CD1c-positive myeloid dendritic cell (primary cell): ENCODE measurements at regions not wholly inside any gene's neighbourhood (a gene's known extent, or its start where the extent isn't known, plus 50 kb on each side); places are given as distances from the start of the nearest gene placed in this dataset.
"Not testable (repeated sequence)": the region's sequence is repeated elsewhere in the genome, so short reads cannot be mapped to it uniquely, and the experiment has no call there.

Source experiments
- DNase-seq: peaks from one replicate; pipeline ENCODE4 v3.0.0-alpha.2; 2016; ENCODE audit errors: extremely low spot score

DNA sequence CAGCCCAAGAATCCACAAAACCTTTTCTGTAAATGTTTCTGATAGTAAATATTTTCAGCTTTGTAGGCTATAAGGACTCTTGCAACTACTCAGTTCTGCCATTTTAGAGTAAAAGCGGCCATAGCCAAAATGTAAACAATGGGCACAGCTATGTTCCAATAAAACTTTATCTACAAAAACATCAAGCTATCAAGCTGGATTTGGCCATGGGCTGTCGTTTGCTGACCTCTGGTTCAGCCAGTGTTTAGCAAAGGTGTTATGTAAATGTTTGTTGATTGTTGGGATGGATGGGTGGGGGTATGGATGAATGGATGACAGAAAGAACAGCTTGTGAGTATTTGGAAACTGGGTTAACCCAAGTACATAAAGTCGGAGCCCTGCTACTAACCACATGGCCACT lies 111.1 kb upstream of the VRK1 start:
- DNase-seq: no peak

GRCh38 chr14:96688629-96689028 lies 108.6 kb upstream of the VRK1 start:
- no peak for DNase-seq

DNA sequence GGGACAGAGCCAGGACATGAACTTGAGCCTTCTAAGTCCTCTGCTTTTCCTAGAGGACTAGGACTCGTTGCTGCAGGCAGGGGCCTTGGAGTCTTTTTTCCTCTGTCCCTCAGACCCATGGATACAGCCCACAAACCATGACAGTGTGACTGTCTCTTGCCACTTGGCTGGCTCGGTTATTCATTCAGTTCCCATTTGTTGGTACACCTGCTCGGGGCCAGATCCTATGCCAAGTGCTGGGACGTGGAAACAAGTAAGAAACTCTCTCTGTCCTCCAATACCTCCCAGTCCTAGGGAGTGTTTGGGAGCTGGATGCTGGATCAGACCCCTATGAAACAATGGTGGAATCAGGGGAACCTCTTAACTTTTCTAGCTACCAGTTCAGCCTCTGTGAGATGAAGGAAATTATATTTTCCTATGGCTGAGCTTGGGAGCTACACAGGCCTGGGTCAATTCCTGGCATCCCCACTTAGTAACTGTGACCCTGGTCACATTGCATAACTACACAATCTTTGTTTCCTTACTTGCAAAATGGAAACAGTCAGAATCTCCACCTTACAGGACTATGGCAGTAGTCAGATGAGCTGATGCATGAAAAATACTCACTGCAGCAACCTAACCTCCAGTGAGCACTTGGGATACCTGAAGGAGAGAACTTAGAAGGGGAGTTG lies 106.3 kb upstream of the VRK1 start:
- DNase-seq: no peak

GRCh38 chr14:96693252-96693820 lies 103.8 kb upstream of the VRK1 start:
- DNase-seq: no peak

- no peak for DNase-seq
Measured at GRCh38 chr14:96693987-96694386, 103.2 kb upstream of the VRK1 start.

DNA sequence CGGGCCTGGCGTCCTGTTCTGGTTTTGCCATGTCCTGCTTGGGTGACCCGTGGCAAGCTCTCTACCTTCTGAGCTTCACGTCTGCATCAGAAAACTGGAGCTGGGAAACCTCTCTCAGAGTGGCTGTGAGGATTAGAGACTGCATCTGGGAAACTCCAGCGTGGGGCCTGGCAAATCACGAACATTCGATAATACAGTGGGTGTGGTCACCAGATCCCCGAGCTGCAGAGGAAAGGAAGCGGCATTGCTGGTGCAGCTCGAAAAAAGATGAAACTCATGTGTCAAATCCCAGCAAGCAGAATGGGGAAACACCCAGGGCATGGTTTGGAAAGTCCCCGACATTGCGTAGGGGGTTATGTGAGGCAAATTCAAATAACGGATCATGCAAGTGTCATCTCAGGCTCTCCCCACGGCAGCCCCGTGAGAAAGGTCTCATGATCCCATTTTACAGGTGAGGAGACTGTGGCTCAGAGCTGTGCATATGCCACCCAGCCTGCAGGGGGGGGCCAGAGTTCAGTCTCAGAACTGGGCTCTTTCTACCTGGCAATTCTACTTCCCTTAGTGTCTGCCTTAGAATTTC lies 98.1 kb upstream of the VRK1 start:
- no peak for DNase-seq

- DNase-seq: no peak
Measured at GRCh38 chr14:96699666-96700065, 97.5 kb upstream of the VRK1 start.

DNA sequence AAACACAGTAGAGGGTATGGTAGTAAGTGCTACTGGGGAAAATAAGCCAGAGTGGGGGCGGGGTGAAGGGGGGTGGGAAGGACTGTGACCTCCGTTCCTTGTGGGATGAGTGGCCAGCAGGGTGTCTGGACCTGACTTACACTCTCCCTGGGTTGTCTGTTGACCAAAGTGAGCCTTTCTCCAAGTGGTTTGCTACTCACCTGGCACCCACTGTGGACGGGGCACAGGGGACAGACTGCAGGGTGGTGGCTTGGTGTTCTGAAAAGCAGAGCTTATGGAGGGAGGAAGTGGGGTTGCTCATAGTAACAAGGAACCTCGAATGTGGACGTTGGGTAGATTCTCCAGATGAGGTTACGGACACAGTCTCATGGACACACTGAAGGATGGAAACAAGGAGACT lies 94.4 kb upstream of the VRK1 start:
- DNase-seq: no peak

DNA sequence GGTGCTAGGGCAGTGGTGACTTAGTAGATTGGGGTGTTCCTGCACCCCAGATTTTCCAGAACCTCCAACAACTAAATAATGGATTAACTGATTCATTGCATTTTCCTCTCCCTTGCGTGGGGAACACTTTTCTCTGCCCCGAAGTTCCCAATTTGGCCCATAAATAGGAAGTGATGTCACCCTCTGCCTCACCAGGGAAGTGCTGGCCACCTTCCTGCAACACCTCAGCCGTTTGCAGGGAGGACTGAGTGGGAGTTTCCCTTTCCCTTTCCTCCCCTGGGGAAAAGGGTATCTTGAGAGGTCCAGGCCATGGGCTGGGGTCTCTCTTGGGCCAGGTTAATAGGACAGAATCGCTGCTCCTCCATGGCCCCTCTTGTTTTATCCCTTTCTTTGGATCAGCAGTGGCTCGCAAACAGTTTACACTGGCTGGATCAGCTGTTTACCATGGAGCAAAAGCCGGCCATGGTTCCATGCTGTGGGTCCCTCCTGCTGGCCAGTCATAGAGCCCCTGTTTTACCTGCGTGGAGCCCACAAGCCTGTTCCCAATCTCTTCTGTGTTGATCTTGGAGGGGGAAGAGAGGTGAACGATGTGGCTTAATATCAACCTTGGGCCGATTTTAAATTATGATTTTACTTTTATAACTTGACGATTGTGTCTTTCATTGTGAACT lies 91.6 kb upstream of the VRK1 start:
- no peak for DNase-seq

GRCh38 chr14:96706893-96707292 lies 90.3 kb upstream of the VRK1 start:
- DNase-seq: no peak

- no peak for DNase-seq
Measured at GRCh38 chr14:96710060-96710666, 87.0 kb upstream of the VRK1 start.

DNA sequence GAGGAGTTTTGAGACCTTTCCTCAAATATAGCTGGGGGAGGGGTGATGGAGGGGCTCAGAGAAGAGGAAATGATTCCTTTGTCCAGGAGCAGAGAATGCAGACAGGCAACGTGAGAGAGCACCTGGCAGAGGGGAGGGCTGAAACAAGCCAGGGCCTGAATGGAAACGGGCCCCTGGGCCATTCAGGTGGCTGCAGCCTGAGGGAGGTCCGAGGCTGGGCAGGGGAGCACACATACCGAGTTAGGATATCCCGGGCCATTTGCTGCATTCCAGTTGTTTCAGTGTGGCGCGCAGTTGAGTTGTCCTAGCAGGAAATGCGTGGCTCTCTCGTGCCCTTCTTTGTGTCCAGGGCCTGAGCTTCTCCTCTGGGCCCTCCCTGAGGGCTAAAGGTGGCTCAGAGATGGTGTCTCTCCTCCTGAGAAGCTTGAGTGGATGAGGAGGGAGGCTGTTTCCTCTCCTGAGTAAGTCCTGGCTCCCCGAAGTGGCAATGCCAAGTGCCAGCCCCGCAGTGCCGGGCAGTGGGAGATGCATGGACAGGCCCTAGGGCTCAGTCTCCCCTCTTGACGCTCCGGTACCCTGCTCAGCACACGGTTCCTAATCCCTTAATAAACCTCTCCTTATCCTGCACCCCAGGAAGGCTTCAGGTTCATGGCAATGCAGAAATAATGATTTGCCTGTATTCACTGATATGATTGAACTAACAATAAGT lies 85.5 kb upstream of the VRK1 start:
- DNase-seq: no peak

- DNase-seq: no peak
Measured at GRCh38 chr14:96713426-96713825, 83.8 kb upstream of the VRK1 start.

- not testable (repeated sequence) for DNase-seq
Measured at GRCh38 chr14:96714537-96714936, 82.6 kb upstream of the VRK1 start.

DNA sequence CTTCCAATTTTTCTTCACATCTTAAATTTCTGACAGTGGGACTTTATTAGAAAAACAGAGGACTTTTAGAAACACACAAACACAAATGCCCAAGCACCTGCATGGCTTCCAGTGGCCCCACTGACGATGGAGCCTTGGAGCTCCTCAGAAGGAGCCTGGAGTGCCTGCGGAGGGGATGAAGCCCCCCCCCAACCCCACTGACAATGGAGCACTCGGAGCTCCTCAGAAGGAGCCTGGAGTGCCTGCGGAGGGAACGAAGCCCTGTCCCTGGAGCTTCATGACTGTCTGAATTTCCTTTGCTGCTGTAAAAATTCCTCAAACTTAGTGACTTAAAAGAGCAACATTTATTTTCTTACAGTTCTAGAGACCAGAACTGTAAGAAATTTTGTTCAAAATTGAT lies 80.1 kb upstream of the VRK1 start:
- DNase-seq: no peak

- DNase-seq: no peak
Measured at GRCh38 chr14:96718407-96718806, 78.8 kb upstream of the VRK1 start.

DNA sequence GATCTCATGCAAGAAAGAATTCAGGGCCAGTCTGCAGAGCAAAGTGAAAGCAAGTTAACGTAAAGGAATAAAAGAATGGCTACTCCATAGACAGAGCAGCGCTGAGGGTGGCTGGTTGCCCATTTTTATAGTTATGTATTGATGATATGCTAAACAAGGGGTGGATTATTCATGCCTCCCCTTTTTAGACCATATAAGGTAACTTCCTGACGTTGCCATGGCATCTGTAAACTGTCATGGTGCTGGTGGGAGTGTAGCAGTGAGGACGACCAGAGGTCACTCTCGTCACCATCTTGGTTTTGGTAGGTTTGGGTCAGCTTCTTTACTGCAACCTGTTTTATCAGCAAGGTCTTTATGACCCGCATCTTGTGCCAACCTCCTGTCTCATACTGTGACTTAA lies 76.5 kb upstream of the VRK1 start:
- DNase-seq: not testable (repeated sequence)

DNA sequence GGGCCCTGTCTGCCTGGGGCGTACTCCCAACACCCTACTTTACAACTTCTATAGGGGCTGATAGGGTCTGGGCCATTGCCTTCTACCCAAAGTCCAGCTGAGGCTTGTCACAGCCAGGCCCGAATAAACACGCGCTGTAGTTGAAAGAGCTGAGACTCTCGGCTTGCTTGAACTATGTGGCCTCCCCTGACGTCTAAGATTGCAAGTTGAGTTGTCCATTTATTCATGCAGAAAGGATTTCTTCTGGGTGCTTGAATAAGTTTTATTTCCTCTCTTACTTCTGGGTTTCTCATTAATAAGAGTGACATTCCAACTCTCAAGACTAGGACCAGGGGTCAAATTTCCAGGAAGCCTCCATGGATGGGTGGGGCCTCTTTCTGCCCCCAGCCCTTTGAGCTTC lies 74.4 kb upstream of the VRK1 start:
- DNase-seq: no peak

- DNase-seq: no peak
Measured at GRCh38 chr14:96723946-96724345, 73.2 kb upstream of the VRK1 start.

DNA sequence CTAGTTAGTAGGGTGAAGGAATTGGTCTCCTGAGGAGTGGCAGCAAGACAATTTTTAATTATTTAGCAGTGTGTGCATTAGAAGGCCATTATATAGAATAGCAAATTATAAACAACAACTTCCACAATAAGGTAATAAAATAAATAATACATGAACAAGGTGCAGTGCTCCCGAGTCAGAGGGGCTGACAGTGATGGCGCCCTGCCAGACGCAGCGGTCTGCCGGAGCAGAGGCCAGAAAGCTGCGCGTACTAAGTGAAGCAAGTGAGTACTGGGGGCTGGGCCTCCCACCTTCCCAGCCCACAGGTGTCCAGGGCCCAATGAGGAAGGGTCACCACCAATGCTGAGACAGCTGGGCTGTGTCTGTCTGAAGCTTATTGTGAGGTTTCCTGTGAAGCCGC lies 72.0 kb upstream of the VRK1 start:
- no peak for DNase-seq

DNA sequence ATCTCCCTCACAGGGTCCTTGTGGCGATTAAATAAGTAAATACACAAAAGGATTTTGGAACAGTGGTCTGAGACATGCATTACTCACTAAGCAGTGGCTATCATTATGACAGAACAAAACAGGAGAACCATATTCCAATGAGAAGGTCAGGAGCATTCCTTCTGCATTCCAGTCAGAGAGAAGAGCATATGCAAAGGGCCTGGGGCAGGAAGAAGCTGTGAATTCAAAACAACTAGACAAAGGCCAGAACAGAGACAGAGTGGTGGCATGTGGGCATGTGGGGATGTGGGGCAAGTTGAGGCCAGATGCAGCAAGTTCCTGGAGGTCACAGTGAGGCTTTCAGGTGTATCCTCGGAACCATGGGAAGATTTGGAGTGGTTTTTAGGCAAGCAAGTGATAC lies 70.1 kb upstream of the VRK1 start:
- DNase-seq: no peak

GRCh38 chr14:96727491-96727890 lies 69.7 kb upstream of the VRK1 start:
- no peak for DNase-seq
